HG03103 (cell line): ENCODE measurements at regions not wholly inside any gene's neighbourhood (a gene's known extent, or its start where the extent isn't known, plus 50 kb on each side); places are given as distances from the start of the nearest gene placed in this dataset.

Experiments
- ATAC-seq: cut with Tn5 transposase; IDR thresholded peaks from one replicate; pipeline ENCODE4 v1.9.1; 2021; ENCODE audit warnings: low read depth; ENCODE audit not compliant: unreplicated experiment

DNA sequence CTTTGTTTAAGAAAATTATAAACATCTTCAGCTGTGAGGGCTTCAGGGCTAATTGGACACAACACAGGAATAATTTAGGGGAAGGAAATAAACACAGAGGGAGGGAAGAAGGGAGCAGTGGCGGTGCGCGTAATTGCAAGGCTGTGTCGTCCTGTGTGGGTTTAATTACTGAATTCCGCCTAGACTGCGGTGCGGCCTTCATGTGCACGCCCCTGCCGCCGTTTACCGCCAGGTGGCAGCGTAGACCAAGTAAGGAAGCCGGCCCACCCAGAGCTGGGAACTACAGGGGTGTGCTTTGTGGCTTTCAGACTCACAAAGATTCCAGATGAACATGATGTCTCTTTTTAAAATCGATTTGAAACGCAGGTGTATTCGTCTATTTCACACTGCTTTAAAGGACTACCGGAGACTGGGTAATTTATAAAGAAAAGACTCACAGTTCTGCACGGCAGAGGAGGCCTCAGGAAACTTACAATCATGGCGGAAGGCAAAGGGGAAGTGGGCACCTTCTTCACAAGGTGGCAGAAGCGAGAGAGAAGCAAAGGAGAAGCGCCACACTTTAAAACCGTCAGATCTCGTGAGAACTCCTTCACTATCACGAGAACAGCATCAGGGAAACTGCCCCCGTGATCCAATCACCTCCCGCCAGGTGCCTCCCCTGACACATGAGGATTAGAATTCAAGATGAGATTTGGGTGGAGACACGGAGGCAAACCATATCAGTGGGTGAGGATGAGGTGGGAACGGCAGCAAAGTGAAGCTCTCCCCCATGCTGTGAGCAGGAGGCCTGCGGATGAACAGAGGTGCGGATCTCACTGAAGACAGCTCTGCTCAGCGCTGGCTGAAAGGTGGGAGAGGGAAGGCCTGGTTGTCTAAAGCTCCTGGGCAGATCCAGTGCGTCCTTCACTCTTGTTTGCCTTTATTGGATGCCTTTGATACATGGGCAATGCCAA is 222.0 kb upstream of the PDE10A start:
- ATAC-seq: peak; percentile 89

GRCh38 chr6:165883851-165884640 is 221.0 kb upstream of the PDE10A start:
- ATAC-seq: no peak

- ATAC-seq: no peak
These were observed 218.8 kb upstream of the PDE10A start for GRCh38 chr6:165881806-165882205.

DNA sequence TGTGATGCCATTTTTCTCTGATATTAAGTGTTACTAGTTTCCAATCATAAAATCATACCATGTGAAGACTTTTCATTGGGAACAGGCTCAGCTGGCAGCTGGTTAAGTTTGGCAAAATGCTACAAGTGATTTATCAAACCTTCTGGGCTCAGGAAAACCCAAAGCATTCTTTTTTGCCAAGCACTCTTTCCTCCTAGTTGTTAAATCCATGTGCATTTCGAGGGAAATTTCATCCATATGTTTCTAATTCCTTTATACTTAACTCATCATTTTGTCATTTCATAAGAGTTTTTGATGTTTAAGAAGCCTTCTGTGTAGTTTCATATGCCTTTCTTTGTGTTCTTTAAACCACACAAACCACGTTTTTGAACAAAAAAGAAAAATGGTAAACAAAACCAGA is 217.6 kb upstream of the PDE10A start:
- no peak for ATAC-seq

DNA sequence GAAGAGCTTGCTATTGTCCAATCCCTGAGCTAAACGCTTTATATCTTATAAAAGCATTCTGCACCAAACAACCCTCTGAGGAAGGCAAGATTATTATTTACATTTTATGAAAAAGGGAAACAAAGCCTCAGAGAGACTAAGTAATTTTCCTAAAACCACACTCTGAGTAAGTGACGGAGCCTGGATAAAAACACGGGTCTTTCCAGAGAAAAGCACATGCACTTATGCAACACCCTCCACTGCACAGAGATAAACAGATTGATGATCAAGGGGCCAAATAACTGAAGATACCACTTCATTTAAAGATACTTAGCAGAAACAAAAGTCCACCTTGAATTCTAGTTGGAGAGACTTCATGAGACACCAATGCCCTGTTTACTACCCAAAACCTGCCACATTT is 214.7 kb upstream of the PDE10A start:
- no peak for ATAC-seq

GRCh38 chr6:165877192-165877591 is 214.2 kb upstream of the PDE10A start:
- ATAC-seq: no peak

DNA sequence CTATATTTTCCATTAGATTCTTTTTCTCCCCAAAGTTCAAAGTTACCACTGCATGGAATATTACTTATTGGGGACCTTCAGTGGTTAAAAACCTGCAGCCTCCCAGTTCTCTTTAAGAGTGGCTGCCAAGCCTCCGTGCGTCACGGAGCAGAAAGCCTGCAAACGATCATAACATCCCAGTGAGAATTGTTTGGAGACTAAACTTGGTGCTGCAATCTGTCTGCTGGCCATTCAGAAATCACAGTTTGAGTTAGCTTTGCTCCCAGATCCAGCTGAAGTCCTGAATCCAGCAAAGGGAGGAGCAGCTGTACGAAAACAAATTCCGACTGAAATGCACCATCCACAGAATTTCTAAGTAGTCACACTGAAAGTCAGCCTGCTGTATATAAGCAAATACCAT is 213.5 kb upstream of the PDE10A start:
- ATAC-seq: no peak

GRCh38 chr6:165875946-165876345 is 212.9 kb upstream of the PDE10A start:
- ATAC-seq: no peak

DNA sequence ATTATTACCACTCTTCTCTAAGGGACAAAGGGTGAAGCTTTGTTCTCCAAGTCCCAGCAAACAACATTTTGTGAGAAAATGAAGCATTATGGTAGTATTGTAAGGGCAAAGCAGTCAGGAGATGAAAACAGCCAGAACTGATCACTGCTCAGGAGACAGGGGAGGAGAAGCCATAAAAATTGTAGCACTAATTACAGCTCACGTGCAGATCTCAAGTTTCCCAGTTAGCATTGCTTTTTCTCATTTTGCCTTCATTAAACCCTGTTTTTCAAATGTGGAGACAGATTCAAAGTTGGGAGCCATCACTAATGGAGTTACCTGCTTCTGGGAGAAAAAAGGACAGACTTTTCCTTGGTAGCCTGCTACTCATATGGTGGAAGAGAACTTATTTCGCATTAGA is 210.9 kb upstream of the PDE10A start:
- no peak for ATAC-seq

- no peak for ATAC-seq
These were observed 209.8 kb upstream of the PDE10A start for GRCh38 chr6:165872811-165873210.

DNA sequence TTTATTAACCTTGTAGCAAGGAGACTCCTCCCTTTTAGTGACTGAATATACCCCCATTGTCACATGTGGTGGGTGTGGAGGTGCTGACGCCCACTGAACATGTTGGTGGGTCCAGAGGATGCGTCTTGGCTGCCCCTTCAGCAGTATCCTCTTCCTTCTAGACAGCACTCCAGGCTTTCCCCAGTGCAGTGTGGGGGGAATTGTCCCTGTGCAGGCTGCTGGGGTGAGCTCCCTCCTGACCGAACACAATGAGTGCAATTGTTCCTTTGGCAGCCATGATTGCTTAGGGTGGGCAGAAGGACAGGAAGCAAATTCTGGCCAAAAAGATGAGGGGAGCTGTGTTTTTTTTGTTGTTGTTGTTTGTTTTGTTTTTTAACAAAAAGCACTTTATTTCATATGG is 209.3 kb upstream of the PDE10A start:
- ATAC-seq: no peak

DNA sequence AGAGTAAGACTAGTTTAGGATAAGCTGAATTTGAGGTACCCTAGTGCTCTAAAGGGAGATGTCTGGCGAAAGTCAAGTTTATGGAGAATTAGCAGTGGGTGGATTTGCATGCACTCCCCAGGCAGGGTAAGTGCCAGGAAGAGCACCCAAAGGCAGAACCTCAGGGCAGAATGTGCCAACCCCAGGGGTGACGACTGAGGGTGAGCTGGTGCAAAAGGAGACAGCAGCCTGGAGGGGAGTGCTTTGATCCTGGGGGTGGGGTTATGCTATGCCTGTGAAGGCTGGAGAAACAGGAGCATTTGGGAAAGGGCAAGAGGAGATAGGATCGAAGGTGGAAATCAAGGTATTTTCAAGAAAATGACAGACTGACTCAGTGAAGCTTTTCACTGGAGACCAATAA is 208.5 kb upstream of the PDE10A start:
- ATAC-seq: no peak

DNA sequence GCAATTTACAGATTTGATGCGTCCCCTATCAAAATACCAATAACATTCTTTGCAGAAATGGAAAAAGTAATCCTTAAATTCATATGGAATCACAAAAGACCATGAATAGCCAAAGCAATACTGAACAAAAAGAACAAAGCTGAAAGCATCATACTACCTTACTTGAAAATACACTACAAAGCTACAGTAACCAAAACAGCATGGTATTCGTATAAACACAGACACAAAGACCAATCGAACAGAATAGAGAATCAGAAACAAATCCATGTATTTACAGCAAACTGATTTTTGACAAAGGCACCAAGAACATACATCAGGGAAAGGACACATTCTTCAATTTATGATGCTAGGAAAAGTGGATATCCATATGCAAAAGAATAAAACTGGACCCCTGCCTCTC is 206.5 kb upstream of the PDE10A start:
- no peak for ATAC-seq

GRCh38 chr6:165864925-165865324 is 201.9 kb upstream of the PDE10A start:
- no peak for ATAC-seq

DNA sequence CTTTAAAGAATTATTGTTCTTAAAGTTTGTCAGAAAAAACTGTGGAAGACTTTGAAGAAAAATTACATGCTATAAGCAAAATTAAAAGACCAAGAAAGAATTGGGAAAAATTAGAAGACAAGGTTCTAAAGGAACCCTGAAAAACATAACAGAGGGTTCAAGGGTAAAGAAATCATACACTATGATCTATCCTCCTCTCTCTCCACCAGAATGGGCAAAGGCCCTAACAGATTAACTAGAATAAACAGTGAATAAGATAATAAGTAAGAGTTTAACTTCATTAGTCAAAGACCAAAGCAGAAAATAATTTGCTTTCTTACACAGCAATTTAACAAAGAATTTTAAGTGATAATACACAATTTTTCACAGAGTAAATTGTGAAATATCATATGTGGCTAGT is 201.2 kb upstream of the PDE10A start:
- no peak for ATAC-seq

GRCh38 chr6:165863801-165864200 is 200.8 kb upstream of the PDE10A start:
- no peak for ATAC-seq

DNA sequence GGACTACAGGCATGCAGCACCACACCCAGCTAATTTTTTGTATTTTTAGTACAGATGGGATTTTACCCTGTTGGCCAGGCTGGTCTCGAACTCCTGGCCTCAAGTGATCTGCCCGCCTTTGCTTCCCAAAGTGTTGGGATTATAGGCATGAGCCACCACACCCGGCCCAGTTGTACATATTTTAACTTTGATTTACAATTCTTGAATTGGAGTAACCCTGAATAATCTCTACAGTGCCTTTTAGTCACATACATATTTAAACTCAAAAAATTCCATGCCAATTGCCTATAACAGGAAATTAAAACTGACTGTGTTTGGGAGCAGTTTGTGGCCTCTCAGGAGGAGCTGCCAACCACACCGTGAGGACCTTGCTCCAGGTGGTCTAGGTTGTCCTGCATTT is 199.8 kb upstream of the PDE10A start:
- ATAC-seq: no peak

- ATAC-seq: no peak
These were observed 198.2 kb upstream of the PDE10A start for GRCh38 chr6:165861226-165861625.

- no peak for ATAC-seq
These were observed 195.5 kb upstream of the PDE10A start for GRCh38 chr6:165858586-165858985.

GRCh38 chr6:165855856-165856255 is 192.8 kb upstream of the PDE10A start:
- no peak for ATAC-seq

- no peak for ATAC-seq
These were observed 192.0 kb upstream of the PDE10A start for GRCh38 chr6:165854863-165855593.
